Keratinocyte (primary cell): ENCODE measurements at regions not wholly inside any gene's neighbourhood (a gene's known extent, or its start where the extent isn't known, plus 50 kb on each side); places are given as distances from the start of the nearest gene placed in this dataset.
A peak's percentile ranks its signal among the peaks of the same experiment; 100 is the strongest.

Source experiments
- DNase-seq: peaks from one replicate; pipeline ENCODE4 v3.0.0-alpha.2; 2011; ENCODE audit warnings: low read depth, missing footprints, low spot score
- FAIRE-seq: peaks from 2 replicates; lab custom pipeline; 2011; peaks lifted over from hg19 to GRCh38; lab: Jason Lieb, UNC
- H2AFZ ChIP-seq: 2 replicates; pipeline ENCODE4 v1.6.0; 2012; ENCODE audit warnings: low read length, control low read depth, inconsistent platforms; ENCODE audit not compliant: control insufficient read depth
- H3K27ac ChIP-seq: 2 replicates; pipeline ENCODE4 v1.5.1; 2011; ENCODE audit warnings: low read length; ENCODE audit not compliant: control insufficient read depth, insufficient read depth
- H3K27me3 ChIP-seq: 3 replicates; pipeline ENCODE4 v1.6.0; 2011; ENCODE audit warnings: low read length; ENCODE audit not compliant: control insufficient read depth, insufficient read depth; ENCODE audit errors: extremely low read depth
- H3K36me3 ChIP-seq, 2 experiments: 2 replicates in 1 of 2; 3 replicates in 1 of 2; pipeline ENCODE4 v1.5.1; 2011; ENCODE audit warnings: low read length in 2 of 2, mild to moderate bottlenecking in 1 of 2; ENCODE audit not compliant: control insufficient read depth in 2 of 2, insufficient read depth in 2 of 2; ENCODE audit errors: extremely low read depth in 1 of 2
- H3K4me1 ChIP-seq: 3 replicates; pipeline ENCODE4 v1.5.1; 2011; ENCODE audit warnings: low read length; ENCODE audit not compliant: control insufficient read depth, insufficient read depth; ENCODE audit errors: extremely low read depth
- H3K4me2 ChIP-seq: 3 replicates; pipeline ENCODE4 v1.6.0; 2011; ENCODE audit warnings: low read depth, low read length; ENCODE audit not compliant: control insufficient read depth, insufficient read depth; ENCODE audit errors: extremely low read depth
- H3K4me3 ChIP-seq, 3 experiments: fragments of 200-600 bp in 1 of 3; sonication (generic) in 1 of 3; 2 replicates in 2 of 3; 3 replicates in 1 of 3; pipeline ENCODE4 v1.5.1; 2011 to 2016; ENCODE audit warnings: low read length in 3 of 3, mild to moderate bottlenecking in 3 of 3, control low read depth in 2 of 3, inconsistent platforms in 1 of 3, low read depth in 1 of 3, mixed read lengths in 1 of 3, mixed run types in 1 of 3, moderate library complexity in 1 of 3; ENCODE audit not compliant: control insufficient read depth in 2 of 3, insufficient read depth in 2 of 3; ENCODE audit errors: extremely low read depth in 1 of 3
- H3K79me2 ChIP-seq: 2 replicates; pipeline ENCODE4 v1.6.0; 2012; ENCODE audit warnings: low read length; ENCODE audit not compliant: control insufficient read depth, insufficient read depth
- H3K9ac ChIP-seq: 3 replicates; pipeline ENCODE4 v1.6.0; 2011; ENCODE audit warnings: low read length; ENCODE audit not compliant: control insufficient read depth, insufficient read depth; ENCODE audit errors: extremely low read depth
- H3K9me1 ChIP-seq: 3 replicates; pipeline ENCODE4 v1.6.0; 2011; ENCODE audit warnings: low read length; ENCODE audit not compliant: control insufficient read depth, insufficient read depth; ENCODE audit errors: extremely low read depth
- H3K9me3 ChIP-seq: 2 replicates; pipeline ENCODE4 v1.5.1; 2012; ENCODE audit warnings: low read depth, low read length; ENCODE audit not compliant: control insufficient read depth
- H4K20me1 ChIP-seq: 3 replicates; pipeline ENCODE4 v1.6.0; 2011; ENCODE audit warnings: low read length; ENCODE audit not compliant: control insufficient read depth, insufficient read depth; ENCODE audit errors: extremely low read depth
- CTCF ChIP-seq, 3 experiments: IDR thresholded peaks in 1 of 3; conservative IDR thresholded peaks in 1 of 3; optimal IDR thresholded peaks in 1 of 3; 2 replicates in 2 of 3; 3 replicates in 1 of 3; pipeline versions ENCODE3 to v1.5.1; 2011; ENCODE audit warnings: low read length in 3 of 3, mild to moderate bottlenecking in 3 of 3, moderate library complexity in 2 of 3, control low read depth in 1 of 3, inconsistent platforms in 1 of 3; ENCODE audit not compliant: insufficient read depth in 2 of 3; ENCODE audit errors: extremely low read depth in 1 of 3
- EZH2 ChIP-seq: IDR thresholded peaks from one replicate; pipeline ENCODE4 v1.6.1; 2012; ENCODE audit warnings: inconsistent platforms, mild to moderate bottlenecking, low read length, moderate library complexity
- dilution Hi-C: fragments of 300-500 bp; cut with MboI; formaldehyde crosslinking; loops from one replicate; pipeline ENCODE4 v1.7.0; 2020; ENCODE audit warnings: low sequenced_read_pairs; ENCODE audit not compliant: extremely low pct_ligation_motif_present

- Histone ChIP-seq H3K4me1 (no peaks in the 10 kb centered on the region), H3K9ac (no peak overlapping the region), H3K36me3 (no peaks in the 10 kb centered on the region), H3K4me3 (no peak overlapping the region), H3K9me1 (no peaks in the 10 kb centered on the region), H3K9me3 (peaks cover 6% of the 10 kb centered on the region), H4K20me1 (no peaks in the 10 kb centered on the region), H3K4me2 (no peak overlapping the region), H3K27ac (no peak overlapping the region), H2AFZ (no peak overlapping the region), H3K27me3 (peaks cover 5% of the 10 kb centered on the region), H3K79me2 (no peaks in the 10 kb centered on the region)
- TF ChIP-seq CTCF (optimal IDR thresholded peaks at IDR 0.05 in 1 of 3, IDR thresholded peaks at IDR 0.05 in 1 of 3, conservative IDR thresholded peaks at IDR 0.05 in 1 of 3; ENCODE audit: extremely low read depth in 1 of 3, insufficient read depth in 2 of 3, low read length in 3 of 3): no peak
- TF ChIP-seq EZH2: no peak
- FAIRE-seq (no peak), DNase-seq (no peak)
- dilution Hi-C loops: no loop called here
These were observed 64.2 kb downstream of the RPP21 start for GRCh38 chr6:30409184-30409583.

GRCh38 chr6:30411515-30412207 lies 66.7 kb downstream of the RPP21 start:
- Histone ChIP-seq H3K27ac (no peak overlapping the region), H3K27me3 (peaks cover 26% of the 10 kb centered on the region), H3K36me3 (no peaks in the 10 kb centered on the region), H3K9me1 (no peaks in the 10 kb centered on the region), H3K4me2 (no peak overlapping the region), H4K20me1 (no peaks in the 10 kb centered on the region), H3K79me2 (no peaks in the 10 kb centered on the region), H3K9ac (no peak overlapping the region), H3K4me1 (no peaks in the 10 kb centered on the region), H2AFZ (no peak overlapping the region), H3K9me3 (peaks cover 6% of the 10 kb centered on the region), H3K4me3 (no peak overlapping the region)
- FAIRE-seq (peak; percentile 80), DNase-seq (no peak)
- dilution Hi-C loops: no loop called here
- TF ChIP-seq CTCF (optimal IDR thresholded peaks at IDR 0.05 in 1 of 3, IDR thresholded peaks at IDR 0.05 in 1 of 3, conservative IDR thresholded peaks at IDR 0.05 in 1 of 3; ENCODE audit: extremely low read depth in 1 of 3, insufficient read depth in 2 of 3, low read length in 3 of 3) (peak; percentile 21 to 87 (median 78)), EZH2 (peak; percentile 23)
